ENCODE measurements at regions not wholly inside any gene's neighbourhood (a gene's known extent, or its start where the extent isn't known, plus 50 kb on each side); places are given as distances from the start of the nearest gene placed in this dataset.

DNA sequence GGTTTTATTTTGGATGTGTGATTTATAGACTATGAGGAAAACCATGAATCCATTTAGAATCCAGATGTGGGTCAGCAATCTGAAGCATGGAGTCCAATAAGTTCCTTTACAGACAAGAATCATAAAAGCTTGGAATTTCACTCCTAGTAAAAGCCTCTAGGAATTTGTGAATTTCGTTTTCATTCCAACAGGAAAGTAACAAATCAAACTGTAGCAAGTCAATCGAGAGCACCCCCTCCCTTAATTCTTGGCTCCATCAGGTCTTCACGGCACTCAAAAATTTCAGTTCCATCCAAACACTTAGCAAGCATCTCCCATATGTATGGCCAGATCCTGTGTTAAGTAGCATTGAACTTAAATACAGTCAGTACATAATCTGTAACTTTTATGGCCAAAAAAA, 143.6 kb upstream of the POU2AF2 start:
- peaks cover 3 to 13% of the 10 kb centered on the region in 2 donors for H3K4me1 ChIP-seq (replicated peaks in 1 of 2)
- in situ Hi-C loops (cut with MboI; ENCODE audit: low pct_unique_long_range_greater_than_20kb in 2 of 9, low sequenced_read_pairs in 9 of 9, unreplicated experiment in 9 of 9), result no loop called here
- no peak overlapping the region for H3K27ac ChIP-seq
- ATAC-seq (replicated peaks in 6 of 8), result no peak
- no peak overlapping the region for H3K4me3 ChIP-seq
- 0 to 85% (median 50%) methylated on average over 1 to 3 of the region's 3 CpGs; no CpG with 5 or more reads in 3 of the 10 experiments for WGBS, 10 experiments

DNA sequence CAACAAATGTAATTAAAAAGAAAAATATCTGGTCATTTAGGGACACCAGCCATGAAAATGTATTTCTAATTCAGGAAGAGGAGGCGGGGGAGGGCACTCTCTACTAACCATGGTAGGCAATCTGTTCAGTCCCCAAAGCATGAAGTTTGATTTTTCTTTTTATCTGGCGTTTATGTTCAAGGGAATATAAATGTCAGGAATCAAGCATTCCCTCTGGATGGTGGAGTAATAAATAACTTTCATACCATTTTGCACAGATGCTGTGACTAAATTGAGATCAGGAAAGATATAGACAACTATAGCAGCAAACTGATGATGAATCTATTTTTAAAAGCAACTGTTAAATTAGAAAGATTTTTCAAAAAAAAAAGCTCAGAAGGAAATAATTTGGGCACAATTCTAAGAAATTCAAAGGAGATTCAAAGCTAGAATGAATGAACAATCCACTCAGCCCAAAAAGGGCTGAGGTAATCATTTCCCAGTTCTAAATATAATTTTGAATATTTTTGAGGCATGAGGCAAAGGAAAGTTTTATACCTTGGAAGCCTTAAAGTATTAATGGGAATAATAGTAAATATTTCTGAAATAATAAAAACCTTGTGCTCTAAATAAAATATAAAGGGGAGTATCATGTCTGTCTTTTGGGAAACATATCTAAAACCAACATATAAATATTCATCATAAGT, 146.4 kb upstream of the POU2AF2 start:
- ATAC-seq (replicated peaks in 6 of 8), result no peak
- WGBS, 10 experiments, result 0 to 100% (median 70%) methylated on average over 1 to 2 of the region's 2 CpGs; no CpG with 5 or more reads in 1 of the 10 experiments
- peaks cover 3 to 13% of the 10 kb centered on the region in 2 donors for H3K4me1 ChIP-seq (replicated peaks in 1 of 2)
- no peak overlapping the region for H3K4me3 ChIP-seq
- no peak overlapping the region for H3K27ac ChIP-seq
- in situ Hi-C loops (cut with MboI; ENCODE audit: low pct_unique_long_range_greater_than_20kb in 2 of 9, low sequenced_read_pairs in 9 of 9, unreplicated experiment in 9 of 9), result no loop called here

DNA sequence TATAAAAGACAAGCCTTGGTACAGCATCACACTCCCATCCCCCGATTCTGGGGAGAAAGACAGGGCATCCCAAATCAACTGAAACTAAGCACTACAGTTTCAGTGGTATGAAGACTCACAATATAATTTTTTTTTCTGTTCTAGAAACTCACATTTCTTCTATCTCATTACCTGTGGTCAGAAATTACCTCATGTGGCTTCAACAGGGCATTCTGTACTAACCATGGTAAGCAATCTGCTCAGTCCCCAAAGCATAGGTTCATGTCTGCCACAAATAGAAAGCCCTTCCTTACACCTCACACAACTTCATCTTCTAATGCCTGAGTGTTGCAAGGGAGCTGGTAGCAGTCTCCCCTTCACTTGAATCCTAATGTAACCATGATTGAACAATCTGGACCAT, 147.4 kb upstream of the POU2AF2 start:
- WGBS, 10 experiments, result 13 to 100% (median 100%) methylated on average over 1 of the region's 1 CpG; no CpG with 5 or more reads in 3 of the 10 experiments
- Histone ChIP-seq H3K4me3 (no peak overlapping the region), H3K4me1 (replicated peaks in 1 of 2) (peaks cover 3 to 13% of the 10 kb centered on the region in 2 donors), H3K27ac (no peak overlapping the region)
- in situ Hi-C loops (cut with MboI; ENCODE audit: low pct_unique_long_range_greater_than_20kb in 2 of 9, low sequenced_read_pairs in 9 of 9, unreplicated experiment in 9 of 9), result no loop called here
- ATAC-seq (replicated peaks in 6 of 8), result no peak

DNA sequence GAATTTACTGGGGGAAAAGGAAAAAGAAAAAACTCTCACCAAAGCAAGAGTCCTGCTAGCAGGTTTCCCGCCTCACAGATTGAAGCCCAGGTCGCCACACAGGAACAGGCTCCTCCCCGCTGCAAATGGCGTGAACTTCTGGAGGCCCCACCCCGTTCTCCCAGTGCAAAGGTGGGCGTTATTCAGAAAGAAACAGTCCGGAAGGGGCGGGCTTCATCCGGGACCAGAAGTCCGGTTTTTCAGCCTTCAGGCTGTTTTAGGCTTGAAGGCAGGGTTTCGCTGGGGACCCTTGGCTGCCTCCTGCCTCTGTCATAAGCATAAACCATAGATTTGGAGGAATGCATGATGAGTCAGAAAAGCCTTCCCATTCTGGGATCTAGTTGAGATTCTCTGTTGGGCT, 148.3 kb upstream of the POU2AF2 start:
- in situ Hi-C loops (cut with MboI; ENCODE audit: low pct_unique_long_range_greater_than_20kb in 2 of 9, low sequenced_read_pairs in 9 of 9, unreplicated experiment in 9 of 9), result no loop called here
- ATAC-seq (replicated peaks in 6 of 8), result peak in 2 of 8 experiments; percentile 20 to 47
- no peak overlapping the region for H3K4me3 ChIP-seq
- H3K27ac ChIP-seq, result no peak overlapping the region
- 20 to 96% (median 86%) methylated on average over 2 to 10 of the region's 11 CpGs; no CpG with 5 or more reads in 2 of the 10 experiments for WGBS, 10 experiments
- peaks cover 3 to 13% of the 10 kb centered on the region in 2 donors for H3K4me1 ChIP-seq (replicated peaks in 1 of 2)

DNA sequence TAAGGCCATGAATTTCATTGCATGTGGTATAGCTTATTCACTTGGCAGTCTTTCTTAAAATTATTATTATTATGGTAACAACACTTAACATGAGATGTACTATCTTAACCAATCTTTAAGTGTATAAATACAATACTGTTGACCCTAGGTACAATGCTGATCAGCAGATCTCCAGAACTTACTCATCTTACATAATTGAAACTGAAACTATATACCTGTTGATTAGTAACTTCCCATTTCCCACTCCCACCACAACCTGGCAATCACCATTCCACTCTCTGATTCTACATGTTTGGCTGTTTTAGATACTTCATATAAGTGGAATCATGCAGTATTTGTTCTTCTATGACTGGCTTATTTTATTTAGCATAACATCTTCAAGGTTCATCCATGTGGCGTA, 150.2 kb upstream of the POU2AF2 start:
- peaks cover 3 to 13% of the 10 kb centered on the region in 2 donors for H3K4me1 ChIP-seq (replicated peaks in 1 of 2)
- no peak overlapping the region for H3K27ac ChIP-seq
- in situ Hi-C loops (cut with MboI; ENCODE audit: low pct_unique_long_range_greater_than_20kb in 2 of 9, low sequenced_read_pairs in 9 of 9, unreplicated experiment in 9 of 9), result no loop called here
- no peak overlapping the region for H3K4me3 ChIP-seq
- 57 to 100% (median 100%) methylated on average over 1 of the region's 1 CpG; no CpG with 5 or more reads in 2 of the 10 experiments for WGBS, 10 experiments
- ATAC-seq (replicated peaks in 6 of 8), result no peak

DNA sequence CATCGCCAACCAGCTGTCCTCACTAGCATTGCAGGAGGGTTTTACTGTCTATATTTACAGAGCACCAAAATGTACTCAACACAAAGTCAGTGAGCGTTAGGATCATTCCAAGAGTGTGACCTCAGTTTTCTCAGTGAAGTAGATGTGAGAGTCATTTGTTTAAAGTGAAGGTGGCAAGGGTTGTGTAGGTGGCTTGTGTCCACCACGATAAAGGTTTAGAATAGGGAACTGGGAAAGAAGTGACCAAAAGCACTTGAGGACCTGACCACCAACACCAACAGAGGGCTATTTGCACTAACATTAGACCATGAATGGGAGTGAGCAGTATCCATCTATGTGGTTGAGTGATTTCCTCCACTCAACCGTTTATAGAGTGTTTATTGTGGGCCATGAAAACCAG, 152.5 kb upstream of the POU2AF2 start:
- no peak for ATAC-seq (replicated peaks in 6 of 8)
- H3K4me1 ChIP-seq (replicated peaks in 1 of 2), result peaks cover 0 to 7% of the 10 kb centered on the region in 2 donors
- H3K27ac ChIP-seq, result no peak overlapping the region
- WGBS, 10 experiments, result 0 to 96% (median 80%) methylated on average over 1 to 4 of the region's 4 CpGs; no CpG with 5 or more reads in 2 of the 10 experiments
- in situ Hi-C loops (cut with MboI; ENCODE audit: low pct_unique_long_range_greater_than_20kb in 2 of 9, low sequenced_read_pairs in 9 of 9, unreplicated experiment in 9 of 9), result no loop called here
- no peak overlapping the region for H3K4me3 ChIP-seq

DNA sequence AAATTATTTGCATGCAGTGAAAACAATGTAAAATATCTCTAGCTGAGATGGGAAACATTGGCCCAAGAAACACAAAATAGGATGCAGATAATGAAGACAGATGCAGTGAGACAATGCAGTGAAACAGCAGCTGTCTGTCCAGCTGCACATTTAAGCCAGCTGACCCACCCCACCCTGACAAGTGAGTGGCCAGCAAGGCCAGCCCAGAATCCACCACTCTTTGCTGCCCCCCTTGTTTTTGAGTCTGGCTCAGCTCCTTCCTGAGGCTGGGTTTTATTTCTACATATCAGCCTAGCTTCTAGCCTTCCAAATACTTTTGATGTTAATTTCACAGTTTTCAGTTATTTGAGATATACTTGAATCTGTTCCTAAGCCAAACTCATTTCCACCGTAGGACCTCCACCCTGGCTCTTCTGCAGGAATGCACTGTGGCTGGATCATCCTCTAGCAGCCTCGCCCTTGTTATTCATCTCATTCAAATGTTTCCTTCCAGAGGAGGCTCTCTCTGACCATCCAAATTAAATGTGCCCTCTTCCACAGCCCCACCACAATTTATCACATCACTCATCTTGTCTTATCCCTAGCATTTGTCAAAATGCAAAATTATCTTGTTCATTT, 154.1 kb upstream of the POU2AF2 start:
- H3K4me3 ChIP-seq, result no peak overlapping the region
- peak in 3 of 8 experiments; percentile 75 to 95 (median 94) for ATAC-seq (replicated peaks in 6 of 8)
- H3K4me1 ChIP-seq (replicated peaks in 1 of 2), result peaks cover under 1 to 6% of the 10 kb centered on the region in 2 donors
- H3K27ac ChIP-seq, result no peak overlapping the region
- in situ Hi-C loops (cut with MboI; ENCODE audit: low pct_unique_long_range_greater_than_20kb in 2 of 9, low sequenced_read_pairs in 9 of 9, unreplicated experiment in 9 of 9), result no loop called here
- 0 to 100% (median 66%) methylated on average over 1 to 2 of the region's 2 CpGs; no CpG with 5 or more reads in 2 of the 10 experiments for WGBS, 10 experiments

DNA sequence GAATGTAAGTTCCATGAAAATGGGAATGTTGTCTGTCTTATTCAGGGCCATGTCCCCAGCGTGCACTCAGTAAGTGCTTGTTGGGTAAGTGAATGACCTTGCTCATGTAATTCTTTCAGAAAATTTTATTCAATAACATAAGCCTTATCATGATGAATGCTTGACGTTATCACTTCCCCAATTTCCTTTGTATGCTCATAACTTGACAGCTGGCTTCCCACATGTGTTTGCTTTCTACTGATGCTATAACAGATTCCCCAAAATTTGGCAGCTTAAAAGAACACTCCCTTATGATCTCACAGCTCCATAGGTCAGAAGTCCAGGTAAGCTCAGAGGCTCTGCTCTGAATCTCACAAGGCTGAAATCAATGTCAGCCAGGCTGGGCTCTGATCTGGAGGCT, 155.8 kb upstream of the POU2AF2 start:
- no peak for ATAC-seq (replicated peaks in 6 of 8)
- Histone ChIP-seq H3K4me3 (no peak overlapping the region), H3K27ac (no peak overlapping the region), H3K4me1 (replicated peaks in 1 of 2) (peaks cover 6 to 8% of the 10 kb centered on the region in 2 donors)
- WGBS, 10 experiments, result 43 to 100% (median 90%) methylated on average over 1 to 2 of the region's 2 CpGs; no CpG with 5 or more reads in 2 of the 10 experiments
- in situ Hi-C loops (cut with MboI; ENCODE audit: low pct_unique_long_range_greater_than_20kb in 2 of 9, low sequenced_read_pairs in 9 of 9, unreplicated experiment in 9 of 9), result no loop called here

DNA sequence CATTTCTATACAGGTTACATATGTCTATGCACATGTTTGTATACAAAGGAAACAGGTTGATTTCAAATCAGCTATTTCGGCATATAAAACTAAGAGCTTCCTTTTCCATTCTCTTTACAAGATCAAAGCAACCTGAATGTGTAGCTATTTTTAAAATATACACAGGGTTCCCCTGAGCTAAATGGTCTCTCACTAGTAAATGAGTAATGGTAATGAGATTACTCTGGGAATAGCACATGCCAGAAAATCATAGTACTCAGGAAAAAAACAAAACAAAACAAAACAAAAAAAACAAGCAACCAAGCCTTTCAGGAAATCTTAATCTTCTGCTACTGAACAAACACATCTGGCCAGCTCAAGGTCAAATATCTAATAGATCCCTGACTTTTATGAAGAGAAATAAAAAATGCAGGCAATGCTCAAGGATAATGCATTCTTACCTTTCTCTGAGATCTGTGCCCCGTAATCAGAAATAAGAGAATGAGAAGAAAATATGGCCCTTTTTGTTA, 156.6 kb upstream of the POU2AF2 start:
- no peak for ATAC-seq (replicated peaks in 6 of 8)
- Histone ChIP-seq H3K4me1 (replicated peaks in 1 of 2) (peaks cover 6 to 8% of the 10 kb centered on the region in 2 donors), H3K4me3 (no peak overlapping the region), H3K27ac (no peak overlapping the region)
- in situ Hi-C loops (cut with MboI; ENCODE audit: low pct_unique_long_range_greater_than_20kb in 2 of 9, low sequenced_read_pairs in 9 of 9, unreplicated experiment in 9 of 9), result no loop called here
- 50 to 100% (median 92%) methylated on average over 1 to 2 of the region's 2 CpGs for WGBS, 10 experiments

DNA sequence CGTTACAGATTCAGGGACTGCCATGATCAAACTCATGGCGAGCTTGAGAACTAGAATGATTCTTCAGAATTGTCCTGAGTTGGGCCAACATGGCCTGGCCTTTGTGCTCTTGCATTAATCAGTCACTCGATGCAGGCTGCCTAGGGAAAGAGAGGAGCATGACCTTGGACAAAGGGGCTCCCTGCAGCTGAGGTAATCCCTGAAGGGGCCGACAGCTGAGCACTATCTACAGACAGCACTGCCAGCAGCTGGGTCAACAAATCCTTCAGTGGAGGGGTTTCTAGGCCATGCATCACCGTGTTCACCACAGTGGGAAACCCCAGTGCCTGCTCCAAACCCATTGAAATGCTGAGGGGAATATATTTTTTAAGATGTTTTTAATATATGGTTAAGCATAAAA, 159.5 kb upstream of the POU2AF2 start:
- 26 to 83% (median 67%) methylated on average over 1 to 4 of the region's 5 CpGs; no CpG with 5 or more reads in 2 of the 10 experiments for WGBS, 10 experiments
- in situ Hi-C loops (cut with MboI; ENCODE audit: low pct_unique_long_range_greater_than_20kb in 2 of 9, low sequenced_read_pairs in 9 of 9, unreplicated experiment in 9 of 9), result no loop called here
- ATAC-seq (replicated peaks in 6 of 8), result peak in 5 of 8 experiments; percentile 28 to 93 (median 35)
- Histone ChIP-seq H3K4me3 (no peak overlapping the region), H3K4me1 (replicated peaks in 1 of 2) (peaks cover 18 to 19% of the 10 kb centered on the region in 2 donors), H3K27ac (no peak overlapping the region)

DNA sequence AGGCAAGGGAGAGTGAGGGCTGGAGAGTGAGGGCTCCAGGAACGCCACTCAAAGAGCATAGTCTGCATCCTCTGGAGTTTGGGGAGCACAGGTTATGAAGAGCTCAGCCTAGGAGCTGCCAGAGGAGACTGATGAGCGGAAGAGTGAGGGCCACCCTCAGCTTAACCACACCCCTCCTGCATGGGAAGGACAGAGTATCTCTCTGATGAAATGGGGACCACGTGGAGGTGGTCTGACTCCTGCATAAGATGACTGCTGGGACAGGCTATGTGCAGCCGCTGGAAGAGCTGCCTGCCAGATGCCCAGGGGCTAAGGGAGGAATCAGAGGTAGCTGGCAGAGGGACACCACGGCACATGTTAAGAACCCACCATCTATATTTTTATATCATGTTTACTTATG, 162.9 kb upstream of the POU2AF2 start:
- ATAC-seq (replicated peaks in 6 of 8), result peak in 6 of 8 experiments; percentile 23 to 93 (median 60)
- Histone ChIP-seq H3K4me3 (no peak overlapping the region), H3K4me1 (replicated peaks in 1 of 2) (peaks cover 20 to 22% of the 10 kb centered on the region in 2 donors), H3K27ac (no peak overlapping the region)
- WGBS, 10 experiments, result 0 to 100% (median 68%) methylated on average over 1 to 3 of the region's 5 CpGs; no CpG with 5 or more reads in 4 of the 10 experiments
- in situ Hi-C loops (cut with MboI; ENCODE audit: low pct_unique_long_range_greater_than_20kb in 2 of 9, low sequenced_read_pairs in 9 of 9, unreplicated experiment in 9 of 9), result no loop called here

DNA sequence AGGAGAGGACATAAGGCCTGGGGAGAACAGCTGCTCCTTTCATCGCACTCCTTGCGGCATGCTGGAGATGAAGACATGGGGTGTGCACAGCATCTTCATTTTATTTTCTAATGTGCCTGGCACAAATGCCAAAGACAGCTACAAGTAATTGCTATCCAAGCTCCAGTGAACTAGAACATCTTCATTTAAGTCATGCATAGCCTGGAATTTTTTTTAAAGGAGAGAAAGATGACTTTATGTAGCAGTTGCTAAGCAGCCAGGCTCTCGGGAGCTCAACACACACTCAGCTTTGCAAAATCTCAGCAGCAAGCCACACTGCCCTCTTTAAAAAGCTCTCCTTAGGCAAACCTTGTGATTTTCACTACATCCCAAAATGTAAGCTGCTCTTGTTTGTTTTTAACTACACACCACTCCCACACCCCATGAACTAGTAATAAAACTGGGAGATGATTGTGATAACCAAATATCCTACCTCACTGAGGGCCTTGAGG, 164.5 kb upstream of the POU2AF2 start:
- peaks cover 17 to 20% of the 10 kb centered on the region in 2 donors for H3K4me1 ChIP-seq (replicated peaks in 1 of 2)
- no peak overlapping the region for H3K27ac ChIP-seq
- no peak overlapping the region for H3K4me3 ChIP-seq
- WGBS, 10 experiments, result 0 to 92% (median 65%) methylated on average over 1 to 3 of the region's 3 CpGs; no CpG with 5 or more reads in 5 of the 10 experiments
- peak; percentile 35 to 86 (median 74) for ATAC-seq (replicated peaks in 6 of 8)
- in situ Hi-C loops (cut with MboI; ENCODE audit: low pct_unique_long_range_greater_than_20kb in 2 of 9, low sequenced_read_pairs in 9 of 9, unreplicated experiment in 9 of 9), result no loop called here
